ENCODE measurements at regions not wholly inside any gene's neighbourhood (a gene's known extent, or its start where the extent isn't known, plus 50 kb on each side); places are given as distances from the start of the nearest gene placed in this dataset.

- no peak for DNase-seq
These were observed 236.0 kb upstream of the IRX1 start for GRCh38 chr5:3359642-3360041.

GRCh38 chr5:3357291-3357690 is 238.3 kb upstream of the IRX1 start:
- no peak for DNase-seq

- no peak for DNase-seq
These were observed 239.6 kb upstream of the IRX1 start for GRCh38 chr5:3356016-3356415.

- DNase-seq, result no peak
These were observed 240.5 kb upstream of the IRX1 start for GRCh38 chr5:3355126-3355525.

GRCh38 chr5:3354606-3355005 is 241.0 kb upstream of the IRX1 start:
- no peak for DNase-seq

- DNase-seq, result no peak
These were observed 242.1 kb upstream of the IRX1 start for GRCh38 chr5:3353561-3353960.

GRCh38 chr5:3352711-3353110 is 242.9 kb upstream of the IRX1 start:
- DNase-seq, result no peak

GRCh38 chr5:3351581-3352442 is 243.8 kb upstream of the IRX1 start:
- DNase-seq, result no peak

GRCh38 chr5:3350781-3351180 is 244.9 kb upstream of the IRX1 start:
- no peak for DNase-seq

GRCh38 chr5:3349704-3350565 is 245.7 kb upstream of the IRX1 start:
- DNase-seq, result no peak

GRCh38 chr5:3348576-3349535 is 246.8 kb upstream of the IRX1 start:
- no peak for DNase-seq

GRCh38 chr5:3347741-3348140 is 247.9 kb upstream of the IRX1 start:
- no peak for DNase-seq

- no peak for DNase-seq
These were observed 249.4 kb upstream of the IRX1 start for GRCh38 chr5:3346111-3346820.

GRCh38 chr5:3345195-3345594 is 250.4 kb upstream of the IRX1 start:
- DNase-seq, result no peak

GRCh38 chr5:3344671-3345070 is 251.0 kb upstream of the IRX1 start:
- DNase-seq, result no peak

GRCh38 chr5:3343911-3344310 is 251.7 kb upstream of the IRX1 start:
- DNase-seq, result no peak

- no peak for DNase-seq
These were observed 252.4 kb upstream of the IRX1 start for GRCh38 chr5:3343211-3343610.

GRCh38 chr5:3342271-3343100 is 253.1 kb upstream of the IRX1 start:
- DNase-seq, result no peak

- DNase-seq, result no peak
These were observed 254.0 kb upstream of the IRX1 start for GRCh38 chr5:3341446-3342240.

- no peak for DNase-seq
These were observed 255.2 kb upstream of the IRX1 start for GRCh38 chr5:3340471-3340870.

- DNase-seq, result no peak
These were observed 255.9 kb upstream of the IRX1 start for GRCh38 chr5:3339798-3340115.

All from NCI-H187 (cell line).